Activated CD8-positive, alpha-beta T cell treated with anti-CD3 and anti-CD28 coated beads for 36 hours (primary cell): ENCODE measurements at regions not wholly inside any gene's neighbourhood (a gene's known extent, or its start where the extent isn't known, plus 50 kb on each side); places are given as distances from the start of the nearest gene placed in this dataset.

Experiments used
- ATAC-seq: fragments of 200-7000 bp; cut with Tn5 transposase; one replicate; pipeline ENCODE4 v1.10.0; 2021; ENCODE audit warnings: mild to moderate bottlenecking, moderate library complexity
- CTCF ChIA-PET: fragments of 350-600 bp; sonication (Branson Sonifier 250); formaldehyde crosslinking; loops from one replicate; lab custom pipeline; 2021; ENCODE audit warnings: antibody characterized with exemption; lab: Charles Lee
- POLR2A ChIA-PET: fragments of 350-600 bp; sonication (Branson Sonifier 250); formaldehyde crosslinking; loops from one replicate; lab custom pipeline; 2021; ENCODE audit warnings: antibody characterized with exemption; lab: Charles Lee
- DNase-seq: peaks from one replicate; pipeline ENCODE4 v3.0.0-alpha.2; 2020
- H3K27ac Mint-ChIP-seq: one replicate; pipeline ENCODE4 v1.8.0; 2021; ENCODE audit warnings: mild to moderate bottlenecking, mixed read lengths
- H3K27me3 Mint-ChIP-seq: one replicate; pipeline ENCODE4 v1.8.0; 2021; ENCODE audit warnings: mixed read lengths
- H3K36me3 Mint-ChIP-seq: one replicate; pipeline ENCODE4 v1.8.0; 2021; ENCODE audit warnings: low read depth, mixed read lengths
- H3K4me1 Mint-ChIP-seq: one replicate; pipeline ENCODE4 v1.8.0; 2021; ENCODE audit warnings: low read depth, mixed read lengths
- H3K4me3 Mint-ChIP-seq: one replicate; pipeline ENCODE4 v1.8.0; 2021; ENCODE audit warnings: mild to moderate bottlenecking, moderate library complexity, mixed read lengths
- H3K9me3 Mint-ChIP-seq: one replicate; pipeline ENCODE4 v1.8.0; 2021; ENCODE audit warnings: mixed read lengths
- intact Hi-C: fragments of 100-400 bp; cut with micrococcal nuclease; formaldehyde crosslinking; loops from one replicate; pipeline ENCODE4 v1.10.0; 2022
- TF ChIP-seq, protein P1 (sequence below): fragments of 200-600 bp; IDR thresholded peaks from one replicate; pipeline ENCODE4 v1.8.0; 2022; ENCODE audit warnings: antibody characterized with exemption, mild to moderate bottlenecking

- Mint-ChIP-seq H3K27me3 (no peaks in the 10 kb centered on the region), H3K4me1 (peaks cover 38% of the 10 kb centered on the region), H3K27ac (no peak overlapping the region), H3K4me3 (no peak overlapping the region), H3K9me3 (no peaks in the 10 kb centered on the region), H3K36me3 (peaks cover 5% of the 10 kb centered on the region)
- ChIA-PET CTCF (no interaction called here), POLR2A (no interaction called here)
- intact Hi-C loops, result no loop called here
- ATAC-seq (no peak), DNase-seq (peak; percentile 25)
- TF ChIP-seq, protein P1, sequence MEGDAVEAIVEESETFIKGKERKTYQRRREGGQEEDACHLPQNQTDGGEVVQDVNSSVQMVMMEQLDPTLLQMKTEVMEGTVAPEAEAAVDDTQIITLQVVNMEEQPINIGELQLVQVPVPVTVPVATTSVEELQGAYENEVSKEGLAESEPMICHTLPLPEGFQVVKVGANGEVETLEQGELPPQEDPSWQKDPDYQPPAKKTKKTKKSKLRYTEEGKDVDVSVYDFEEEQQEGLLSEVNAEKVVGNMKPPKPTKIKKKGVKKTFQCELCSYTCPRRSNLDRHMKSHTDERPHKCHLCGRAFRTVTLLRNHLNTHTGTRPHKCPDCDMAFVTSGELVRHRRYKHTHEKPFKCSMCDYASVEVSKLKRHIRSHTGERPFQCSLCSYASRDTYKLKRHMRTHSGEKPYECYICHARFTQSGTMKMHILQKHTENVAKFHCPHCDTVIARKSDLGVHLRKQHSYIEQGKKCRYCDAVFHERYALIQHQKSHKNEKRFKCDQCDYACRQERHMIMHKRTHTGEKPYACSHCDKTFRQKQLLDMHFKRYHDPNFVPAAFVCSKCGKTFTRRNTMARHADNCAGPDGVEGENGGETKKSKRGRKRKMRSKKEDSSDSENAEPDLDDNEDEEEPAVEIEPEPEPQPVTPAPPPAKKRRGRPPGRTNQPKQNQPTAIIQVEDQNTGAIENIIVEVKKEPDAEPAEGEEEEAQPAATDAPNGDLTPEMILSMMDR, result no peak
These were observed 388.3 kb downstream of the TNS1 start for GRCh38 chr2:217614498-217614897.

DNA sequence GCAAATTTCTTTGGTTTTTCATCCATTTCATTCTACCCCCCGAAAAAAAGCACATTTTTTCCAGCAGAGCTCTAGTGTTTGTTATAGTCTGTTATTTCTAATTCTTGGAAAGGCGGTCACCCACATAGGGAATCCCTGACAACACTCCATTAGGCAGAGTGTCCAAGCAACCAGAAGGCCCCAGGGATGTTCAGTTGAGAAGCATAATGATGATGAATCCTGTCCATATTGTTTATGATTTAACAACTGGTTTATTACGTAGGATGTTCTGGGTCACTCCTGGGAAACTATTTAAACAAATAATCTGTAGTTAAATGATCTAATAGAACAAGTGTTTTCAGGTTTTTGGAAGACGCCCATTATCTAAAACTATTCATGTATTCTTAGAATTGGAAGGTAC lies 388.7 kb downstream of the TNS1 start:
- Mint-ChIP-seq H3K36me3 (peaks cover 5% of the 10 kb centered on the region), H3K27ac (no peak overlapping the region), H3K9me3 (no peaks in the 10 kb centered on the region), H3K4me3 (no peak overlapping the region), H3K27me3 (no peaks in the 10 kb centered on the region), H3K4me1 (peaks cover 41% of the 10 kb centered on the region)
- ChIA-PET CTCF (no interaction called here), POLR2A (no interaction called here)
- intact Hi-C loops, result no loop called here
- ATAC-seq, result no peak
- TF ChIP-seq, protein P1, result no peak
- no peak for DNase-seq

DNA sequence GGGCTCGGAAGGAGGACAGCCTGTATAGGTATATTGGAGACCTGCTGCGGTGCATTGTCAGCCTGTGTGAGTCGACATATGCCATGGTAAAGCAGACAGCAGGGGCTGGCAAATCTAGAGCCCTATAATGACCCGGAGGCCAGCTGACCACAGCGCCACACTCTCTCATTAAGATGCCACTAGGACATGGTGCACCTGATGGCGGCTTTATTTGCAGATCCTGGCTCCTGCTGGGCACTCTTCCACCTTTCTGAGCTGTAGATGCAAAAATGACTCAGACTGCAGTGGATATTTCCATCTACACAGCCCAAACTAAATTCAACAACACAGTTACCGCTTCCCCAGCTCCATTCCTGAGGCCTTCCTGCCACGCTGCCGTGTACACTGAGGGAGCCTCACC lies 389.9 kb downstream of the TNS1 start:
- POLR2A ChIA-PET, result no interaction called here
- Mint-ChIP-seq H3K27ac (no peak overlapping the region), H3K4me1 (peaks cover 42% of the 10 kb centered on the region), H3K4me3 (no peak overlapping the region), H3K27me3 (no peaks in the 10 kb centered on the region), H3K9me3 (no peaks in the 10 kb centered on the region), H3K36me3 (peaks cover 5% of the 10 kb centered on the region)
- intact Hi-C loops, result no loop called here
- CTCF ChIA-PET, result no interaction called here
- DNase-seq, result no peak
- TF ChIP-seq, protein P1, result no peak
- no peak for ATAC-seq

- Mint-ChIP-seq H3K4me3 (no peak overlapping the region), H3K27ac (peak overlapping the region; percentile 81), H3K9me3 (no peaks in the 10 kb centered on the region), H3K27me3 (no peaks in the 10 kb centered on the region), H3K4me1 (peaks cover 42% of the 10 kb centered on the region), H3K36me3 (peaks cover 5% of the 10 kb centered on the region)
- DNase-seq, result no peak
- intact Hi-C loops, result no loop called here
- ATAC-seq, result no peak
- POLR2A ChIA-PET, result interaction anchor here (1.5 kb wide), 1 partner anchor 19 kb away, joined by 5 read pairs; no protein-coding TSS in a partner anchor
- CTCF ChIA-PET, result no interaction called here
- TF ChIP-seq, protein P1, result no peak
These were observed 390.6 kb downstream of the TNS1 start for GRCh38 chr2:217612211-217612610.

- Mint-ChIP-seq H3K4me1 (peaks cover 44% of the 10 kb centered on the region), H3K9me3 (no peaks in the 10 kb centered on the region), H3K27ac (peak overlapping the region; percentile 81), H3K4me3 (no peak overlapping the region), H3K27me3 (no peaks in the 10 kb centered on the region), H3K36me3 (peaks cover 5% of the 10 kb centered on the region)
- ChIA-PET POLR2A (interaction anchor here (0.5 to 1.5 kb wide), 3 partner anchors 18 to 491 kb away, joined by 3 to 5 read pairs (median 3); no protein-coding TSS in a partner anchor), CTCF (interaction anchor here (1.3 kb wide), 1 partner anchor 40 kb away, joined by 3 read pairs; no protein-coding TSS in a partner anchor)
- DNase-seq, result peak; percentile 7
- TF ChIP-seq, protein P1, result no peak
- no peak for ATAC-seq
- intact Hi-C loops, result no loop called here
These were observed 391.1 kb downstream of the TNS1 start for GRCh38 chr2:217611626-217612127.
